NCI-H1436 (cell line): ENCODE measurements at regions not wholly inside any gene's neighbourhood (a gene's known extent, or its start where the extent isn't known, plus 50 kb on each side); places are given as distances from the start of the nearest gene placed in this dataset.
"Not testable (repeated sequence)": the region's sequence is repeated elsewhere in the genome, so short reads cannot be mapped to it uniquely, and the experiment has no call there.

ENCODE experiments used
- DNase-seq: peaks from one replicate; lab custom pipeline; 2025; lab: John Stamatoyannopoulos, UW

GRCh38 chr4:66555301-66555700 is 885.0 kb upstream of the EPHA5 start:
- no peak for DNase-seq

DNA sequence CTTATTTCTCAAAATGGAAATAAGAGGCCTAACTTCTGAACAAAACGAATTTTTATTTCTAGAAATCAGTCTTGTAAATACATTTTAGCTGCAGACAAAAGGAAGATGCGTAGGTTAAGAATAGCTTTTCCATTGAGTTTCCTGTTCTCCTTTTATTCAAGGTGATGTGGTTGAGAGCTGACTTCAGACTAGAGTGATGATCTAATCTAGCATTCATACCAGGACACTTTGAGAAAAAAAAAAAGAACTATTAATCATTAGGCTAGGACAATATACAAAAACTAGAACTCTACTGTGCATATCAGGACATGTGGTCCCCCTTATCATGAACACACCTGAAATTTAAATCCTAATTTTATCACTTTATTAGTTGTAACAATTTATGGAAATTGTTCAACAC is 884.5 kb upstream of the EPHA5 start:
- no peak for DNase-seq

- not testable (repeated sequence) for DNase-seq
These were observed 875.0 kb upstream of the EPHA5 start for GRCh38 chr4:66545301-66545700.

DNA sequence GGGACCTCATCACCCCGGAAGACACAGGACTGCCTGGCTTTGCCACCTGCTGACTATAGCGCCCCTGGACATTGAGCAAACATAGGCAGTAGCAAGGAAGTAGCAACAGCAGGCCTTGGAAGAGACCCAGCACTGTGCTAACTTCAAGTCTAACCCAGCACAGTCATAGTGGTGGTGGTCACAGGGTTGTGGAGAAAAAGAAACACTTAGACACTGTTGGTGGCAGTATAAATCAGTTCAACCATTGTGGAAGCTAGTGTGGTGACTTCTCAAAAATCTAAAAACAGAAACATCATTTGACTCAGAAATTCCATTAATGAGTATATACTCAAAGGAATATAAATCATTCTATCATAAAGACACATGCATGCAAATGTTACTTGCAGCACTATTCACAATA is 874.0 kb upstream of the EPHA5 start:
- DNase-seq = no peak

DNA sequence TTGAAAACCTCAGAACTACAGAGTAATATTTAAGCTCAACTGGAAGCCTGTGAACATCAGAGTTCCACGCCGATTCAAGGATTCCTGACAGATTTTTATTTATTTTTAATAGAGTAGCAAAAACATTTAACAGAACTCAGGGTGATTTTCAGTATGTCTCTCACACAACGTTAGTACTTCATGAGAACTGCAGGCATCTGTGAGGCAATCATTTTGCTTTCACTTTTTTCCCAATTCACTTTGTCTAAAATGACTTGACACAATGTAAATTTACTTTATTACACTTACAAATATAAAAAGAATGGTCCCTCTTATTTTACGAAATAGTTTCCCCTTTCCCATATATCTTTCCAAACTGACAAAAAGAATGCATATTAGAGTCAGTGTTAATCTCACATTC is 869.5 kb upstream of the EPHA5 start:
- DNase-seq = no peak

GRCh38 chr4:66524781-66525180 is 854.5 kb upstream of the EPHA5 start:
- DNase-seq = no peak

GRCh38 chr4:66522244-66522643 is 852.0 kb upstream of the EPHA5 start:
- DNase-seq = no peak

DNA sequence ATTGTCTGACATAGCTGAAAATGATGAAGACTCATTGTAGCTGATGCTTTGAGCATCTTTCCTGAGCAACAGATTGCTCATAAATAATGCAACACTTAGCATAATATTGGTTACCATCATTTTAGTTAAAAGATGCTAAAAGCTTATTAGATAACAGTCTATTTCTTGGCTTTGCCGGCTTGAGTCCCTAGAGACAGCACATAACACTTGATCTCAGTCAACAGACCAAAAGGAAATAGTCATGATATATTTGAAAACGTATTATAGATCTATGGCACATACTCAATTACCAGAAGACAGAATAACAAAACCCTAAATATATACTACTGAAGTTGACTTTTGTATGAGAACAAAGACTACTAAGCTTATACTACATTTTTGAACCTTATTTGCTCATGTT is 846.7 kb upstream of the EPHA5 start:
- DNase-seq = no peak

DNA sequence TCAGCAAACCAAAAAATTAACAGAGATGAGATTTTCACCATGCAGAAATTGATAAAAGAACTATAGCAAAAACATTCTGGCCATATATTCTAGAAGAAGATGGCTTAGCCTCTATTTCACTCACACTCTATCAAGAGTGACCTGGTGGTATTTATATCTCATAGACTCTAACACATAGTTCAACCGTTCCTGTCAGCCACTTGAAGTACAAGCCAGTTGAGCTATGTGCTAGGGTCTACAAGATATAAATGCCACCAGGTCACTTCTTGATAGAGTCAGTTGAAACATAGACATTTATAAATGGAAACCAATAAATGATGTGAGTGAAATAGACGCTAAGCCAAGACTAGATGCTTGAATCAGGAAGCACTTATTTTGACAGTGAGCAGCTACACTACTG is 836.7 kb upstream of the EPHA5 start:
- DNase-seq = no peak

- no peak for DNase-seq
These were observed 831.7 kb upstream of the EPHA5 start for GRCh38 chr4:66501997-66502396.

GRCh38 chr4:66490729-66491128 is 820.4 kb upstream of the EPHA5 start:
- DNase-seq = no peak

GRCh38 chr4:66489783-66490452 is 819.6 kb upstream of the EPHA5 start:
- no peak for DNase-seq

GRCh38 chr4:66489370-66489769 is 819.1 kb upstream of the EPHA5 start:
- DNase-seq = no peak

DNA sequence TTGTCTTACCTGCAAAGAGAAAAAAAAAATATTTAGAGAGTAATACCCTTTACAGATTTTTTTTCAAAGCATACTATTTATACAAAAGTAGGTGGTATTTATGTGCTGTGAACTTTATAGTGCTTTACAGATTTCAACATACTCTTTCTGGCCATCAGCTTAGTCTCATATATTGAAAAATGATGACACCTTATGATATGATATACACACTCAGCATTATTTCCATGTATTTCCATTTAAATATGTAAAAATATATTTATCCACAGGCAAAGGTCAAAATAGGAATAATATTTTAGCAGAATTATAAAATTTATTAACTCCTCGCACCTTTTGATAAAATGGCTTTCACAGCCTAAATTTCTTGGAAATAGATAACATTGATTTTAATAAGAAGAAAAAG is 815.8 kb upstream of the EPHA5 start:
- DNase-seq = no peak

DNA sequence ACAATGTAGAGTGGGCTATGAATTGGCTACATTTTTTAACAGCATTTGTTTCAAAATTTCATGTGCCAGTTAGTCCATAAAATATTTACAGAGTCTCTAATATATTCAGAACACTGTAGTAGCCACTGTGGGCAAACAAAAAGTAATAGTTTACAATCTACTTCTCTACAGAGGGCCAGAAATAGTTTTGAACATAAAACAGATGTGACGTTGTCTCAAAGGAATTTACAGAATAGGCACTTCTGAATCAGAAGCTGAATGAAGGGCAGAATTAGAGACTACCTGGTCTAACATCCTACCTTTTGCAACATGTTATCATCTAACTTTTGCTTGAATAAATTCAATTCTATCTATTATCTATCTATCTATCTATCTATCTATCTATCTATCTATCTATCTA is 811.9 kb upstream of the EPHA5 start:
- DNase-seq = no peak

- DNase-seq = no peak
These were observed 805.3 kb upstream of the EPHA5 start for GRCh38 chr4:66475596-66475995.

- DNase-seq = no peak
These were observed 794.8 kb upstream of the EPHA5 start for GRCh38 chr4:66465111-66465510.

DNA sequence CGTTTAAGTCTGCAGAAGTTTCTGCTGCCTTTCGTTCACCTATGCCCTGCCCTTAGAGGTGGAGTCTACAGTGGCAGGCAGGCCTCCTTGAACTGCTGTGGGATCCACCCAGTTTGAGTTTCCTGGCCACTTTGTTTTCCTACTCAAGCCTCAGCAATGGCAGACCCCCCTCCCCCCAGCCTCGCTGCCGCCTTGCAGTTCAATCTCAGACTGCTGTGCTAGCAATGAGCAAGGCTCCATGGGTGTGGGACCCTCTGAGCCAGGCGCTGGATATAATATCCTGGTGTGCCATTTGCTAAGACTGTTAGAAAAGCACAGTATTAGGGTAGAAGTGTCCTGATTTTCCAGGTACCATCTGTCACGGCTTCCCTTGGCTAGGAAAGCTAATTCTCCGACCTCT is 792.6 kb upstream of the EPHA5 start:
- DNase-seq = not testable (repeated sequence)

- DNase-seq = no peak
These were observed 781.5 kb upstream of the EPHA5 start for GRCh38 chr4:66451741-66452140.

DNA sequence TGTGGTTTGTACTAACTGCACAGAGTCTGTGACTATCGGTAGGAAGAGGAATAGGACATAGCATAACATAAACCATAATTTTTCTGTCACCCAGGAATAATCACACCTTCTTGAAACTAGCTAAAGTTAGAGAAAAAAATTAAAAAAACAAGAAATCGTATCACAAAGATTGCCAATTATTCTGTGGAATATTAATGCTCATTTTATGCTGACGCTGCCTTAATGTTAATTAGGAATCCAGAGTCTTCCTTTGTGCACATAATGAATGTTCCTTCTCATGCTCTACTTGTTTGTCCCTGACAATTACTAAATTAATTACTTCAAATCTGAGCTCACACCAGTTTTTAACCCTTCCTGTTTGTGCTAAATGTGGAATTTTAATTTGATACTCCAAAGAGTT is 772.7 kb upstream of the EPHA5 start:
- DNase-seq = no peak

- DNase-seq = no peak
These were observed 769.2 kb upstream of the EPHA5 start for GRCh38 chr4:66439508-66439907.

- no peak for DNase-seq
These were observed 763.4 kb upstream of the EPHA5 start for GRCh38 chr4:66433706-66434105.

- no peak for DNase-seq
These were observed 760.6 kb upstream of the EPHA5 start for GRCh38 chr4:66430856-66431255.

GRCh38 chr4:66429276-66429675 is 759.0 kb upstream of the EPHA5 start:
- no peak for DNase-seq

DNA sequence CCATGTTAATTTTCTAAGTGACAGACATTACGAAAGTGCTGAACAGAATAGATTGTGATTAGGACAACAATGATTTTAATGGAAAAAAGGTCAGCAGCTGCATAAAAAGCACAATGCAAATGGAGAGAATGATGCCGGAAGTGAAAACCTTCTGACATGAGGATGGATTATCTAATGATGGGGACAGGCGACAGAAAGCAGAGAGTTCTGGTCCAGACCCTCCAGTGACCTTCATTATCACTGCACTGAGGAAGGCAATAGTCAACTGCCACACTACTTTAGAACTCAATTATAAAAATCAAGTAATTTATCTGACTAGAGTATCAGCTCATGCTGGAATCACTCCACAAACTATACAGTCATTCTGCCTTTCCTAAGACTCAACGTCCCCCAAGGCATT is 746.1 kb upstream of the EPHA5 start:
- DNase-seq = no peak
